H9 (cell line): ENCODE measurements at regions not wholly inside any gene's neighbourhood (a gene's known extent, or its start where the extent isn't known, plus 50 kb on each side); places are given as distances from the start of the nearest gene placed in this dataset.
"Not testable (repeated sequence)": the region's sequence is repeated elsewhere in the genome, so short reads cannot be mapped to it uniquely, and the experiment has no call there.

Experiments used
- DNase-seq: peaks from one replicate; pipeline ENCODE4 v3.0.0-alpha.2; 2017
- H2AFZ ChIP-seq: one replicate; pipeline ENCODE4 v1.6.1; 2013; ENCODE audit warnings: mild to moderate bottlenecking, low read length, control low read depth, moderate library complexity
- H2AK5ac ChIP-seq: 2 replicates; pipeline ENCODE4 v1.6.1; 2013; ENCODE audit warnings: low read length, control low read depth, mixed read lengths; ENCODE audit not compliant: insufficient read length
- H2BK120ac ChIP-seq: one replicate; pipeline ENCODE4 v1.6.1; 2013; ENCODE audit warnings: low read depth, mild to moderate bottlenecking, low read length, control low read depth, inconsistent platforms; ENCODE audit not compliant: poor library complexity, severe bottlenecking
- H2BK12ac ChIP-seq: 2 replicates; pipeline ENCODE4 v1.6.1; 2013; ENCODE audit warnings: low read length, control low read depth, mixed read lengths, low read depth; ENCODE audit not compliant: insufficient read length
- H2BK15ac ChIP-seq: 2 replicates; pipeline ENCODE4 v1.6.1; 2013; ENCODE audit warnings: low read depth, low read length, control low read depth
- H2BK20ac ChIP-seq: one replicate; pipeline ENCODE4 v1.6.1; 2013; ENCODE audit warnings: low read depth, mild to moderate bottlenecking, low read length, control low read depth, inconsistent platforms; ENCODE audit not compliant: poor library complexity, severe bottlenecking
- H2BK5ac ChIP-seq: 2 replicates; pipeline ENCODE4 v1.6.1; 2013; ENCODE audit warnings: low read length, control low read depth, mixed read lengths; ENCODE audit not compliant: insufficient read length
- H3K14ac ChIP-seq: 2 replicates; pipeline ENCODE4 v1.6.1; 2013; ENCODE audit warnings: low read length, control low read depth; ENCODE audit not compliant: insufficient read depth
- H3K18ac ChIP-seq: 2 replicates; pipeline ENCODE4 v1.6.1; 2013; ENCODE audit warnings: low read depth, mild to moderate bottlenecking, mixed read lengths, low read length, control low read depth; ENCODE audit not compliant: insufficient read length
- H3K23ac ChIP-seq: 2 replicates; pipeline ENCODE4 v1.6.1; 2013; ENCODE audit warnings: low read length, control low read depth, mixed read lengths, low read depth; ENCODE audit not compliant: insufficient read length
- H3K23me2 ChIP-seq: 2 replicates; pipeline ENCODE4 v1.6.1; 2013; ENCODE audit warnings: low read depth, mild to moderate bottlenecking, mixed read lengths, low read length, control low read depth; ENCODE audit not compliant: insufficient read length, poor library complexity, severe bottlenecking
- H3K27ac ChIP-seq: 2 replicates; pipeline ENCODE4 v1.5.1; 2013; ENCODE audit warnings: low read length, control low read depth, mixed read lengths, low read depth; ENCODE audit not compliant: insufficient read length
- H3K27me3 ChIP-seq: 2 replicates; pipeline ENCODE4 v1.6.1; 2013; ENCODE audit warnings: low read length, control low read depth, inconsistent platforms; ENCODE audit not compliant: insufficient read depth
- H3K4ac ChIP-seq: 2 replicates; pipeline ENCODE4 v1.6.1; 2013; ENCODE audit warnings: low read depth, mild to moderate bottlenecking, control low read depth, inconsistent platforms, low read length, moderate library complexity
- H3K4me1 ChIP-seq: 2 replicates; pipeline ENCODE4 v1.6.1; 2013; ENCODE audit warnings: low read length, control low read depth, inconsistent platforms; ENCODE audit not compliant: insufficient read depth
- H3K4me2 ChIP-seq: 2 replicates; pipeline ENCODE4 v1.6.1; 2013; ENCODE audit warnings: low read length, control low read depth, mixed read lengths; ENCODE audit not compliant: insufficient read length, insufficient read depth
- H3K56ac ChIP-seq: 2 replicates; pipeline ENCODE4 v1.6.1; 2013; ENCODE audit warnings: low read depth, mild to moderate bottlenecking, mixed read lengths, low read length, control low read depth; ENCODE audit not compliant: insufficient read length
- H3K79me1 ChIP-seq: 2 replicates; pipeline ENCODE4 v1.6.1; 2013; ENCODE audit warnings: low read depth, mild to moderate bottlenecking, moderate library complexity, low read length, control low read depth, inconsistent platforms; ENCODE audit not compliant: insufficient read depth, poor library complexity, severe bottlenecking
- H3K79me2 ChIP-seq: 2 replicates; pipeline ENCODE4 v1.6.1; 2013; ENCODE audit warnings: low read length, control low read depth, inconsistent platforms; ENCODE audit not compliant: insufficient read depth
- H3K9ac ChIP-seq: 2 replicates; pipeline ENCODE4 v1.6.1; 2013; ENCODE audit warnings: low read length, control low read depth, mixed read lengths; ENCODE audit not compliant: insufficient read length; ENCODE audit errors: extremely low read depth
- H3K9me3 ChIP-seq: one replicate; pipeline ENCODE4 v1.6.1; 2013; ENCODE audit warnings: low read depth, low read length, inconsistent platforms; ENCODE audit not compliant: control insufficient read depth
- H3T11ph ChIP-seq: one replicate; pipeline ENCODE4 v1.6.1; 2013; ENCODE audit warnings: mild to moderate bottlenecking, low read length, control low read depth, inconsistent platforms
- H4K20me1 ChIP-seq: one replicate; pipeline ENCODE4 v1.6.1; 2013; ENCODE audit not compliant: control insufficient read depth, insufficient read length, insufficient read depth
- H4K5ac ChIP-seq: 2 replicates; pipeline ENCODE4 v1.6.1; 2013; ENCODE audit warnings: low read depth, mild to moderate bottlenecking, mixed read lengths, low read length, control low read depth; ENCODE audit not compliant: insufficient read length
- H4K8ac ChIP-seq: replicated peaks from 2 replicates; pipeline ENCODE4 v1.6.1; 2013; ENCODE audit warnings: low read length, control low read depth, mixed read lengths, low read depth; ENCODE audit not compliant: insufficient read length
- H4K91ac ChIP-seq: 2 replicates; pipeline ENCODE4 v1.6.1; 2013; ENCODE audit warnings: low read depth, mild to moderate bottlenecking, moderate library complexity, mixed read lengths, low read length, control low read depth; ENCODE audit not compliant: insufficient read length
- H3K27ac Mint-ChIP-seq, 3 experiments: 2 replicates in 2 of 3; 3 replicates in 1 of 3; pipeline ENCODE4 v1.8.0; 2020 to 2021; ENCODE audit warnings: mixed read lengths in 3 of 3, mild to moderate bottlenecking in 1 of 3, moderate library complexity in 1 of 3
- H3K27me3 Mint-ChIP-seq: 2 replicates; pipeline ENCODE4 v1.8.0; 2021; ENCODE audit warnings: low read depth, mild to moderate bottlenecking, moderate library complexity, mixed read lengths
- H3K36me3 Mint-ChIP-seq, 3 experiments: 2 replicates in 2 of 3; 3 replicates in 1 of 3; pipeline ENCODE4 v1.8.0; 2020 to 2021; ENCODE audit warnings: low read depth in 3 of 3, mixed read lengths in 3 of 3; ENCODE audit not compliant: insufficient read depth in 1 of 3
- H3K4me1 Mint-ChIP-seq, 2 experiments: 2 replicates each; pipeline ENCODE4 v1.8.0; 2020; ENCODE audit warnings: mixed read lengths in 2 of 2
- H3K4me3 Mint-ChIP-seq, 2 experiments: 2 replicates in 1 of 2; 3 replicates in 1 of 2; pipeline ENCODE4 v1.8.0; 2020 to 2021; ENCODE audit warnings: mild to moderate bottlenecking in 2 of 2, mixed read lengths in 2 of 2, moderate library complexity in 1 of 2
- H3K9me3 Mint-ChIP-seq, 2 experiments: 2 replicates in 1 of 2; 3 replicates in 1 of 2; pipeline ENCODE4 v1.8.0; 2020; ENCODE audit warnings: mild to moderate bottlenecking in 2 of 2, mixed read lengths in 2 of 2, moderate library complexity in 1 of 2
- WGBS: extraction: QIAGEN DNeasy Blood & Tissue Kit; methylation state at CpG from one replicate; pipeline ENCODE4 v1.1.7; 2013; ENCODE audit warnings: missing lambda C conversion rate, low lambda C conversion rate, mixed read lengths; ENCODE audit not compliant: insufficient read length; ENCODE audit errors: extremely low coverage; 5-methylcytosine and 5-hydroxymethylcytosine counted together
- TF ChIP-seq, protein P1 (sequence below): fragments of 200-600 bp; sonication (generic); conservative IDR thresholded peaks from 3 replicates; pipeline ENCODE4 v1.8.0; 2021; ENCODE audit warnings: antibody characterized with exemption, mild to moderate bottlenecking

DNA sequence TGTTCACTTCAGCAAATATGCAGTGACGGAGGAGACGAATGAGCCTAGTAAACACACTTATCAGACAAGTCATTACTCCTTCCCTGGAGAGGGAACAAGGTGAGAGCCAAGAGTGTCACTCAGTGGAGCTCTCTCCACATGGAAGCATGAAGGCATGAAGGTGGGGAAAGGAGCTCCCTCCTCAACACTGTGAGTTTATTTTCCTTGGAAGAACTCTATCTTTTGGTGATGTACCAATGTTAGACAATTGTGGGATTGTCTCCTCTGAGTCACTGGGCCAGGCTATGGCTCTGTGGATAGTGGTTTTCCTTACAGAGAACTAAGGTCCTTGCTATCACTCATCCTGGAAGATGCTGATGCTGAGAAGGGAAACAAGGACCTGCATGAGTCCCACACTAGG is 200.2 kb downstream of the CPEB2 start:
- Mint-ChIP-seq H3K27ac (no peak overlapping the region), H3K27me3 (no peaks in the 10 kb centered on the region), H3K36me3 (peaks cover 11 to 21% (median 16%) of the 10 kb centered on the region in 3 experiments), H3K4me1 (peaks cover 22 to 24% of the 10 kb centered on the region in 2 experiments), H3K9me3 (peaks cover 20 to 23% of the 10 kb centered on the region in 2 experiments), H3K4me3 (no peak overlapping the region)
- TF ChIP-seq, protein P1, sequence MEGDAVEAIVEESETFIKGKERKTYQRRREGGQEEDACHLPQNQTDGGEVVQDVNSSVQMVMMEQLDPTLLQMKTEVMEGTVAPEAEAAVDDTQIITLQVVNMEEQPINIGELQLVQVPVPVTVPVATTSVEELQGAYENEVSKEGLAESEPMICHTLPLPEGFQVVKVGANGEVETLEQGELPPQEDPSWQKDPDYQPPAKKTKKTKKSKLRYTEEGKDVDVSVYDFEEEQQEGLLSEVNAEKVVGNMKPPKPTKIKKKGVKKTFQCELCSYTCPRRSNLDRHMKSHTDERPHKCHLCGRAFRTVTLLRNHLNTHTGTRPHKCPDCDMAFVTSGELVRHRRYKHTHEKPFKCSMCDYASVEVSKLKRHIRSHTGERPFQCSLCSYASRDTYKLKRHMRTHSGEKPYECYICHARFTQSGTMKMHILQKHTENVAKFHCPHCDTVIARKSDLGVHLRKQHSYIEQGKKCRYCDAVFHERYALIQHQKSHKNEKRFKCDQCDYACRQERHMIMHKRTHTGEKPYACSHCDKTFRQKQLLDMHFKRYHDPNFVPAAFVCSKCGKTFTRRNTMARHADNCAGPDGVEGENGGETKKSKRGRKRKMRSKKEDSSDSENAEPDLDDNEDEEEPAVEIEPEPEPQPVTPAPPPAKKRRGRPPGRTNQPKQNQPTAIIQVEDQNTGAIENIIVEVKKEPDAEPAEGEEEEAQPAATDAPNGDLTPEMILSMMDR = no peak
- H3T11ph ChIP-seq = no peak overlapping the region
- no peak for DNase-seq
- no peak overlapping the region for H2BK12ac ChIP-seq
- H3K27ac ChIP-seq = no peak overlapping the region
- no peak overlapping the region for H3K23ac ChIP-seq
- no peaks in the 10 kb centered on the region for H4K20me1 ChIP-seq
- no peak overlapping the region for H2BK5ac ChIP-seq
- H3K23me2 ChIP-seq = no peaks in the 10 kb centered on the region
- H3K4me1 ChIP-seq = peaks cover 7% of the 10 kb centered on the region; the same call in 1 of the 2 replicates
- no peaks in the 10 kb centered on the region for H3K79me1 ChIP-seq
- no peak overlapping the region for H3K56ac ChIP-seq
- no peak overlapping the region for H3K4me2 ChIP-seq
- H2AK5ac ChIP-seq = no peak overlapping the region
- H3K9ac ChIP-seq = no peak overlapping the region
- H4K8ac ChIP-seq = no peak overlapping the region
- WGBS = no CpG with 5 or more reads among the region's 2 CpGs
- no peak overlapping the region for H4K5ac ChIP-seq
- no peak overlapping the region for H3K14ac ChIP-seq
- H2AFZ ChIP-seq = no peak overlapping the region
- H2BK20ac ChIP-seq = no peak overlapping the region
- H4K91ac ChIP-seq = no peak overlapping the region
- H3K9me3 ChIP-seq = peaks cover 21% of the 10 kb centered on the region
- no peak overlapping the region for H2BK120ac ChIP-seq
- H3K18ac ChIP-seq = no peak overlapping the region
- H3K4ac ChIP-seq = no peak overlapping the region
- no peaks in the 10 kb centered on the region for H3K79me2 ChIP-seq
- no peak overlapping the region for H2BK15ac ChIP-seq
- no peaks in the 10 kb centered on the region for H3K27me3 ChIP-seq

DNA sequence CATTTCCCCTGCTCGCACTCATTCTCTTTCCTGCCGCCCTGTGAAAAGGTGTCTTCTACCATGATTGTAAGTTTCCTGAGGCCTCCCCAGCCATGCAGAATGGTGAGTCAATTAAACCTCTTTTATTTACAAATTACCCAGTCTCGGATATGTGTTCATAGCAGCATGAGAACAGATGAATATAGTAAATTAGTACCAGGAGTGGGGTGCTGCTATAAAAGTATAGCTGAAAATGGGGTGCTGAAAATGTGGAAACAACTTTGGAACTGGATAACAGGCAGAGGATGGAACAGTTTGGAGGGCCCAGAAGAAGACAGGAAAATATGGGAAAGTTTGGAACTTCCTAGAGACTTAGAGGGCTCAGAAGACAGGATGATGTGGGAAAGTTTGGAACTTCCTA is 204.2 kb downstream of the CPEB2 start:
- not testable (repeated sequence) for DNase-seq, H3K4me3 Mint-ChIP-seq, H2BK15ac ChIP-seq, H3K4ac ChIP-seq, H3K27me3 ChIP-seq, H3K79me1 ChIP-seq, H4K5ac ChIP-seq, H3K4me2 ChIP-seq, H3K9ac ChIP-seq, H3K23me2 ChIP-seq, H2AK5ac ChIP-seq, H3K4me1 ChIP-seq, H2BK12ac ChIP-seq, H3K27ac Mint-ChIP-seq, H3K18ac ChIP-seq, H4K91ac ChIP-seq, H4K20me1 ChIP-seq, H2AFZ ChIP-seq, H3K79me2 ChIP-seq, H2BK120ac ChIP-seq, H2BK5ac ChIP-seq, H4K8ac ChIP-seq, H2BK20ac ChIP-seq, H3T11ph ChIP-seq, H3K23ac ChIP-seq, H3K27ac ChIP-seq, H3K27me3 Mint-ChIP-seq, H3K4me1 Mint-ChIP-seq, H3K56ac ChIP-seq, H3K14ac ChIP-seq
- no CpG with 5 or more reads among the region's 3 CpGs for WGBS
- peaks cover 22% of the 10 kb centered on the region for H3K9me3 ChIP-seq
- Mint-ChIP-seq H3K36me3 (peaks cover 15 to 28% (median 21%) of the 10 kb centered on the region in 3 experiments), H3K9me3 (peaks cover 27 to 31% of the 10 kb centered on the region in 2 experiments)
